Activated CD4-positive, alpha-beta T cell treated with anti-CD3 and anti-CD28 coated beads for 36 hours (primary cell): ENCODE measurements at regions not wholly inside any gene's neighbourhood (a gene's known extent, or its start where the extent isn't known, plus 50 kb on each side); places are given as distances from the start of the nearest gene placed in this dataset.

Experiments used
- ATAC-seq: fragments of 200-7000 bp; cut with Tn5 transposase; one replicate; pipeline ENCODE4 v1.10.0; 2021; ENCODE audit warnings: mild to moderate bottlenecking, moderate library complexity
- CTCF ChIA-PET: fragments of 350-600 bp; sonication (Branson Sonifier 250); formaldehyde crosslinking; loops from one replicate; lab custom pipeline; 2021; ENCODE audit warnings: antibody characterized with exemption; lab: Charles Lee
- POLR2A ChIA-PET: fragments of 350-600 bp; sonication (Branson Sonifier 250); formaldehyde crosslinking; loops from one replicate; lab custom pipeline; 2021; ENCODE audit warnings: antibody characterized with exemption, inconsistent platforms; lab: Charles Lee
- DNase-seq: peaks from one replicate; pipeline ENCODE4 v3.0.0-alpha.2; 2020
- H3K27ac Mint-ChIP-seq: one replicate; pipeline ENCODE4 v1.8.0; 2021; ENCODE audit warnings: mixed read lengths
- H3K27me3 Mint-ChIP-seq: one replicate; pipeline ENCODE4 v1.8.0; 2021; ENCODE audit warnings: mixed read lengths
- H3K36me3 Mint-ChIP-seq: one replicate; pipeline ENCODE4 v1.8.0; 2021; ENCODE audit warnings: low read depth, mixed read lengths
- H3K4me1 Mint-ChIP-seq: one replicate; pipeline ENCODE4 v1.8.0; 2021; ENCODE audit warnings: mixed read lengths
- H3K4me3 Mint-ChIP-seq: one replicate; pipeline ENCODE4 v1.8.0; 2021; ENCODE audit warnings: mild to moderate bottlenecking, moderate library complexity, mixed read lengths
- H3K9me3 Mint-ChIP-seq: one replicate; pipeline ENCODE4 v1.8.0; 2021; ENCODE audit warnings: low read depth, mixed read lengths
- intact Hi-C, 2 experiments: fragments of 100-400 bp; cut with DNase I in 1 of 2; cut with micrococcal nuclease in 1 of 2; formaldehyde crosslinking; loops; one replicate each; pipeline versions ENCODE4 v1.14.2 to v1.15.1; 2022 to 2024; cut with DNase I, micrococcal nuclease

GRCh38 chr1:29849991-29850757, 613.9 kb downstream of the PTPRU start:
- CTCF ChIA-PET, result interaction anchor here (0.7 to 2.0 kb wide), 2 partner anchors 57 to 392 kb away, joined by 3 to 7 read pairs; no protein-coding TSS in a partner anchor
- H3K4me3 Mint-ChIP-seq, result no peak overlapping the region

GRCh38 chr1:29849038-29849750, 612.9 kb downstream of the PTPRU start:
- ATAC-seq, result peak; percentile 73
- H3K36me3 Mint-ChIP-seq, result no peaks in the 10 kb centered on the region
- H3K4me3 Mint-ChIP-seq, result no peak overlapping the region
- peaks cover 13% of the 10 kb centered on the region for H3K27me3 Mint-ChIP-seq
- intact Hi-C loops, result loop anchor here (1.0 to 5.0 kb wide), 6 partner anchors 56 to 613 kb away; partner anchors contain the start of gene PTPRU (in 2 of the 2)
- H3K27ac Mint-ChIP-seq, result no peak overlapping the region
- H3K9me3 Mint-ChIP-seq, result no peaks in the 10 kb centered on the region
- CTCF ChIA-PET, result interaction anchor here (0.7 to 2.0 kb wide), 3 partner anchors 56 to 391 kb away, joined by 3 to 7 read pairs (median 4); no protein-coding TSS in a partner anchor
- POLR2A ChIA-PET, result no interaction called here
- no peaks in the 10 kb centered on the region for H3K4me1 Mint-ChIP-seq
- peak; percentile 69 for DNase-seq

More at GRCh38 chr1:29849991-29850757, 613.9 kb downstream of the PTPRU start:
- Mint-ChIP-seq H3K27me3 (peaks cover 13% of the 10 kb centered on the region), H3K4me1 (no peaks in the 10 kb centered on the region), H3K36me3 (no peaks in the 10 kb centered on the region), H3K27ac (no peak overlapping the region), H3K9me3 (no peaks in the 10 kb centered on the region)
- ATAC-seq (no peak), DNase-seq (no peak)
- intact Hi-C loops, result loop anchor here (1.0 to 5.0 kb wide), 6 partner anchors 57 to 614 kb away; partner anchors contain the start of gene PTPRU (in 2 of the 2)
- POLR2A ChIA-PET, result no interaction called here

GRCh38 chr1:29845910-29846309, 609.6 kb downstream of the PTPRU start:
- intact Hi-C loops, result loop anchor here in 1 of 2 experiments (5.0 kb wide), 1 partner anchor 139 kb away; no protein-coding TSS in a partner anchor
- no peaks in the 10 kb centered on the region for H3K4me1 Mint-ChIP-seq
- no peak overlapping the region for H3K27ac Mint-ChIP-seq
- no peaks in the 10 kb centered on the region for H3K36me3 Mint-ChIP-seq
- peaks cover 13% of the 10 kb centered on the region for H3K27me3 Mint-ChIP-seq
- ChIA-PET CTCF (no interaction called here), POLR2A (no interaction called here)
- peaks cover 9% of the 10 kb centered on the region for H3K9me3 Mint-ChIP-seq
- H3K4me3 Mint-ChIP-seq, result no peak overlapping the region
- no peak for DNase-seq
- ATAC-seq, result no peak

GRCh38 chr1:29842130-29842529, 605.8 kb downstream of the PTPRU start:
- peaks cover 10% of the 10 kb centered on the region for H3K27me3 Mint-ChIP-seq
- H3K27ac Mint-ChIP-seq, result no peak overlapping the region
- no peaks in the 10 kb centered on the region for H3K4me1 Mint-ChIP-seq
- H3K4me3 Mint-ChIP-seq, result no peak overlapping the region
- POLR2A ChIA-PET, result no interaction called here
- CTCF ChIA-PET, result no interaction called here
- H3K36me3 Mint-ChIP-seq, result no peaks in the 10 kb centered on the region
- peaks cover 9% of the 10 kb centered on the region for H3K9me3 Mint-ChIP-seq
- intact Hi-C loops, result no loop called here
- ATAC-seq, result no peak
- DNase-seq, result no peak

GRCh38 chr1:29839726-29840125, 603.4 kb downstream of the PTPRU start:
- no peak for ATAC-seq
- H3K27me3 Mint-ChIP-seq, result peaks cover 14% of the 10 kb centered on the region

GRCh38 chr1:29838738-29839320, 602.5 kb downstream of the PTPRU start:
- no peak for DNase-seq
- no peak for ATAC-seq
- POLR2A ChIA-PET, result interaction anchor here (0.6 kb wide), 2 partner anchors 9 to 81 kb away, joined by 3 read pairs; no protein-coding TSS in a partner anchor
- Mint-ChIP-seq H3K4me1 (no peaks in the 10 kb centered on the region), H3K4me3 (no peak overlapping the region), H3K27me3 (peaks cover 12% of the 10 kb centered on the region), H3K27ac (no peak overlapping the region), H3K9me3 (peaks cover 9% of the 10 kb centered on the region), H3K36me3 (no peaks in the 10 kb centered on the region)
- CTCF ChIA-PET, result interaction anchor here (0.6 to 0.8 kb wide), 3 partner anchors 20 to 1063 kb away, joined by 3 to 4 read pairs (median 4); no protein-coding TSS in a partner anchor
- intact Hi-C loops, result no loop called here

More at GRCh38 chr1:29839726-29840125, 603.4 kb downstream of the PTPRU start:
- no peak overlapping the region for H3K4me3 Mint-ChIP-seq
- peaks cover 9% of the 10 kb centered on the region for H3K9me3 Mint-ChIP-seq
- no peak for DNase-seq
- ChIA-PET POLR2A (interaction anchor here (0.6 to 0.7 kb wide), 2 partner anchors 19 to 82 kb away, joined by 3 read pairs; no protein-coding TSS in a partner anchor), CTCF (no interaction called here)
- H3K4me1 Mint-ChIP-seq, result no peaks in the 10 kb centered on the region
- no peak overlapping the region for H3K27ac Mint-ChIP-seq
- no peaks in the 10 kb centered on the region for H3K36me3 Mint-ChIP-seq
- intact Hi-C loops, result no loop called here

GRCh38 chr1:29836651-29837646, 600.6 kb downstream of the PTPRU start:
- POLR2A ChIA-PET, result no interaction called here
- H3K9me3 Mint-ChIP-seq, result no peaks in the 10 kb centered on the region
- H3K4me3 Mint-ChIP-seq, result no peak overlapping the region
- no peaks in the 10 kb centered on the region for H3K36me3 Mint-ChIP-seq
- H3K4me1 Mint-ChIP-seq, result no peaks in the 10 kb centered on the region
- no peak overlapping the region for H3K27ac Mint-ChIP-seq
- CTCF ChIA-PET, result no interaction called here
- DNase-seq, result no peak
- peaks cover 12% of the 10 kb centered on the region for H3K27me3 Mint-ChIP-seq
- intact Hi-C loops, result no loop called here
- no peak for ATAC-seq

- H3K4me3 Mint-ChIP-seq, result no peak overlapping the region
- CTCF ChIA-PET, result interaction anchor here (0.6 kb wide), 1 partner anchor 380 kb away, joined by 5 read pairs; no protein-coding TSS in a partner anchor
- no peaks in the 10 kb centered on the region for H3K36me3 Mint-ChIP-seq
- DNase-seq (no peak), ATAC-seq (no peak)
- H3K4me1 Mint-ChIP-seq, result no peaks in the 10 kb centered on the region
- intact Hi-C loops, result no loop called here
- H3K27ac Mint-ChIP-seq, result no peak overlapping the region
- peaks cover 12% of the 10 kb centered on the region for H3K27me3 Mint-ChIP-seq
- POLR2A ChIA-PET, result no interaction called here
- H3K9me3 Mint-ChIP-seq, result no peaks in the 10 kb centered on the region
Measured at GRCh38 chr1:29835874-29836273, 599.6 kb downstream of the PTPRU start.

GRCh38 chr1:29835406-29835805, 599.1 kb downstream of the PTPRU start:
- no peaks in the 10 kb centered on the region for H3K9me3 Mint-ChIP-seq
- H3K27ac Mint-ChIP-seq, result no peak overlapping the region
- H3K4me1 Mint-ChIP-seq, result no peaks in the 10 kb centered on the region
- H3K36me3 Mint-ChIP-seq, result no peaks in the 10 kb centered on the region
- ATAC-seq, result no peak
- H3K4me3 Mint-ChIP-seq, result no peak overlapping the region
- intact Hi-C loops, result no loop called here
- no peak for DNase-seq
- ChIA-PET CTCF (no interaction called here), POLR2A (no interaction called here)
- peaks cover 12% of the 10 kb centered on the region for H3K27me3 Mint-ChIP-seq

GRCh38 chr1:29833581-29833980, 597.3 kb downstream of the PTPRU start:
- H3K36me3 Mint-ChIP-seq, result no peaks in the 10 kb centered on the region
- no peaks in the 10 kb centered on the region for H3K9me3 Mint-ChIP-seq
- H3K27ac Mint-ChIP-seq, result no peak overlapping the region
- ATAC-seq, result no peak
- peaks cover 8% of the 10 kb centered on the region for H3K27me3 Mint-ChIP-seq
- no peak overlapping the region for H3K4me3 Mint-ChIP-seq
- no peaks in the 10 kb centered on the region for H3K4me1 Mint-ChIP-seq
- intact Hi-C loops, result no loop called here
- ChIA-PET POLR2A (no interaction called here), CTCF (no interaction called here)
- no peak for DNase-seq
